Stimulated activated CD8-positive, alpha-beta memory T cell treated with anti-CD3 and anti-CD28 coated beads, Interleukin-15, amount 100 ng/mL, for 24 hours (primary cell): ENCODE measurements at regions not wholly inside any gene's neighbourhood (a gene's known extent, or its start where the extent isn't known, plus 50 kb on each side); places are given as distances from the start of the nearest gene placed in this dataset.

Experiments
- DNase-seq: peaks from one replicate; pipeline ENCODE4 v3.0.0-alpha.2; 2020; ENCODE audit warnings: low read depth

DNA sequence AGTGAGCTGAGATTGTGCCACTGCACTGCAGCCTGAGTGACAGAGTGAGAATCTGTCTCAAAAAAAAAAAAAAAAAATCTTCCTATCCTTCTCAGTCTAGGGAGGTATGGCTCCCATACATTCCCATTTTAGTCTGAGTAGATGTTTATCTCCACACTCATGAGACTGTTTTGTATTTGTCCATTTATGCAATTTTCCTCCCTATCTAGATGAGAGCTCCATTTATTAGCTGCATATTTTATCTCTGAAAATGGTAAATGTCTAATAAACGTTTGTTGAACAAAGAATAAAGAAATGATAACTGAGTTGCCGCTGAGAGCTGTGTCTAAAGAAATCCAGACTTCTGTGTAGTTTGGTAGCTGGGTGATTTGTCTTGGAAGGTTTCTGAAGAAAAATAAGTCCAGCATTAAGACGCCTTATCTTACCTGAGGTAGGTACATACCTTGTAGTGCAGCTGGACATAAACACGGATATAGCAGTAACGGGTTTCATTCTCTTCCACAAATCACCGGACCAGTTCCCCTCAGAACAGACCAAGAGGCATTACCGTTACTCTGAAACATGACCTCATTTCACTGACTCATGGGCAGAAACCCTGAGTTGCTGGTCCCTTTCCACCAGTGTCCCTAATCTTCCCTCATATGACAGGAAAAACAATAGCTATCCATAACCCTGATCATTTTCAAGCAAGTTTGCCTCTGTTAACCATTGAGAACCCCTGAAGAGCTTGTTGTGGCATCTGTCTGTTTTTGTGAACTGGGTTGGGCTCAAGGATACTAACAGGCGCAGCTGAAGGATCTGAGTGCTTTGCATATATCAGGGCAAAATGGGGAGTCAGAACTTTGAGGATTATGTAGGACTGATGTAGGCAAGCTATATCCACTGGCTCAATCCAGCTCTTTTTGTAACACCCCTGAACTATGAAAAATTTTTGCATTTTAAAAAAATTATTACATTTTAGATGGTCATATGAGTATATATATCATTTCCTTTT is 177.4 kb upstream of the XYLT1 start:
- no peak for DNase-seq

DNA sequence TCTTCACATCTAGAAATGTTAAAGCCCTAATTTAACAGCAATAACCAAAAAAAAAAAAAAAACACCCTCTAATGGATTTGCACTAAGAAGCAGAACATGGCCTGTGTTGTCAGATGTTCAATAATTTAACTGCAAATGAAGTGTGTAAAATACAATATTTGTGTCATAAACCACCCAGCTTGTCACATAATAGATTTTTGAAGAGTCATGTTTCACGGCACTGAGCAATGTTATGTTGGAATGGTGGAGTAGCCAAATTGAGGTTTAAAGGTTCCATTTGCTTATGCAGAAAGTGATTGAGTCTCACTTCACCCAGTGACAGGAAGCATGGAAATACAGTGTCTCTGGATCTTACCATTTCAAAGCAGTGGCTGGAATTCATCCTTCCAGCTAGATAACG is 173.2 kb upstream of the XYLT1 start:
- no peak for DNase-seq

DNA sequence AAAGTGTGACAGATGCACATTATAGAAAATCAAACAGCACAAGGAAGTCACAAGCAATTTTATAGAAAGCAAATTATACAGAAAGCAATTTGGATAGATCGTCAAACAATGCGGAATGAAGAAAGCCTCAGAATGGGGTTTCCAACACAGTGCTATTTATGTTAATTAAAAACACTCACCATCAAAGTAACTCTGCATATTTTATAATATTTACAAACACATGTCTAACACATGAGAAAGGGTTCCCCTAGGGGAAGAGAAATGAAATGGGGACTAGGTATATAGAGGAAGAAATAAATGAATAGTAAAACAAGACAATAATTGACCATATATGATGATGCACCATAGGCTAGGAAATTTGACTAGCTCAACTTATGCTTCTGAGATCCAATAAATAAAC is 171.2 kb upstream of the XYLT1 start:
- DNase-seq: no peak

DNA sequence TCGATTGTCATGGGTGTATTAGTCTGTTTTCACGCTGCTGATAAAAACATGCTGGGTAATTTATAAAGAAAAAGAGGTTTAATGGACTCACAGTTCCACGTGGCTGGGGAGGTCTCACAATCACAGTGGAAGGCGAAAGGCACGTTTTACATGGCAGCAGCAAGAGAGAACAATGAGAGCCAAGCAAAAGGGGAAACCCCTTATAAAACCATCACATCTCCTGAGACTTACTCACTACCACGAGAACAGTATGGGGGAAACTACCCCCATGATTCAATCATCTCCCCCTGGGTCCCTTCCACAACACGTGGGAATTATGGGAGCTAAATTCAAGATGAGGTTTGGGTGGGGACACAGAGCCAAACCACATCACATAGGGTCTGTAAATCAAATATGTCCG is 167.4 kb upstream of the XYLT1 start:
- no peak for DNase-seq

DNA sequence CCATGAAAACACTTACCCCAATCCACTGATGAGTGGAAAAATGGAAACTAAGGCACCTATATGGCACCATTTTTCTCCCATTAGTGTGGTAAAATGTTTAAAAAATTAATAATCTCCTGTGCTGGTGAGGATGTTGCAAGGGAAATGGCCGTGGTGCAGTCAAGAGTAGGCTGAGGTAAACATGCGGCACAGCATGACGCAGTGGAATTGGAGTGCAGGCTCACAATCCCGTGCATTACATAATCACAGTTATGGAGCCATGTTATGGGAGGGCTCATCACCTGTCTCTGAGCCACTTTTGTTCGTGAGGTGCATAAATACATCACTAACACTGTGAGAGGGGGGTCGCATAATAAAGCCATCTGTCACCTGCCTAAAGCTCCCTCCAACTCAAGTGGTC is 164.4 kb upstream of the XYLT1 start:
- no peak for DNase-seq

DNA sequence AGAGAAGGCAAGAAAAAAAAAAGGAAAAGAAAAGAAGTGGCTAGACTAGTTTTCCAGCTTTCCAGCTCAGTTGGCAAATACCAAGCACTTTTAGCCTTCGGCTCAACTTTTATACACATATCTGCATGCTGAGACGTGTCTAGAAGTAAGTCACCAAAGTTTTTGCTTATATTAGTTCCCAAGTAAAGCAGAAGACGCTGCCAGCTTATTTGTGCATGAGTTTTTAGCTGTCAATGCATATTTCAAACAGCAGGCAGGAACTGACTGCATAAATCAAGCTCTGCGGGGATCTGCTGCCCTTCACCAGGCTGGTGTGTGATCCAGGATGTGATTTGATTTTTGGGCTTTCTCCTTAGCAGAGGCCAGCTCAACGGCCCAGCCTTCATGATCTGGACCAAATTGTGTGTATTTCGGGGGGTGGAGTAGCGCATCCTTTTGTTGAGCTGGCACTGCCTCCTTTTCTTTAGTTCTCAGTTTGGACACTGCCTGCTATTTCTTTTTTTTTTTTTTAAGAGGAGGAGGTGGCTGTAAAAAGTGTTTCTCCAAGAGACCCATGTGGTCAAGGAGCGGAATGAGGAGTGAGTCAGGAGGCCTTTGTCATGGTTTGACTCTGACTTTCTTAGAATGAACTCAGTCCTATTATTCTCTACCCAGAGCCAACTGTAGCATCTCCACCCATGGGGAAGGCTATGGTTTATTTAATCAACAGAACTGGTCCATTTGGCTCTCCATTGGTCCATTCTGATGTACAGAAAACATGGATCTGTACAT is 162.6 kb upstream of the XYLT1 start:
- no peak for DNase-seq

DNA sequence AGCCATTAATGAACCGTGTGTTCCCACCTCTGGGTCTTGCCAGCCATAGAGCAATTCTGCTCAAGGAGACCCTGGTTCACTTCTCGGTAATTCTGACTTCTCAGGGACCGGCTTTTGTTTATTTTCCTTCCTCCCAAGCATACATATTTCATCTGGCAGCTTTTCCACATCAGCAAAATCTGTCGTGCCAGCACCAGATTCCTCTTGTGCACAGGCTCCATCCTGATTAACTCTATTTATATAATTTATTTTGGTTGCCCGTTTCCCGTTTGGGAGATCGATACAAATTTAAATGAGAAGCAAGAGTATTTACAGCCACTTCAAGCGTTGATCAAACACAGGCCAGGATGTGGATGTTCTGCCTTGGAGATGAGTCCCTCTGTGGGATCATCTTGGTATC is 161.9 kb upstream of the XYLT1 start:
- DNase-seq: no peak

DNA sequence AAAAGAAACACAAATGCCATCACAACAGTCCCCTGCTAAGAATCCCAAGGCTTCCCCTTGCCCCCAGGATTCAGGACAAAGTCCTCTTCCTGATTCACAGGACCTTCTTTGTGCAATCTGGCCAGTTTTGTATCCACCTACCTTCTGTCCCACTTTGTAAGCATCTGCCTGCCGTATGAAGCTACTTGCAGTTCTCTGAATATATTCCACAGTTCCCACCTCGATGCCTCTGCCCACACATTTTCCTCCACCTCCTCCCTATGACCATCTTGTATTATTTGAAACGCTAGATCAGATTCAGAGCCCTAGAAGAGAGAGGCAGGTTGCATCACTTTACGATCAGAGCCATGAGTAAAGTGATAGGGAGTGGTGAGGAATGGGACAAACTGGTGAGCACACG is 159.2 kb upstream of the XYLT1 start:
- no peak for DNase-seq

DNA sequence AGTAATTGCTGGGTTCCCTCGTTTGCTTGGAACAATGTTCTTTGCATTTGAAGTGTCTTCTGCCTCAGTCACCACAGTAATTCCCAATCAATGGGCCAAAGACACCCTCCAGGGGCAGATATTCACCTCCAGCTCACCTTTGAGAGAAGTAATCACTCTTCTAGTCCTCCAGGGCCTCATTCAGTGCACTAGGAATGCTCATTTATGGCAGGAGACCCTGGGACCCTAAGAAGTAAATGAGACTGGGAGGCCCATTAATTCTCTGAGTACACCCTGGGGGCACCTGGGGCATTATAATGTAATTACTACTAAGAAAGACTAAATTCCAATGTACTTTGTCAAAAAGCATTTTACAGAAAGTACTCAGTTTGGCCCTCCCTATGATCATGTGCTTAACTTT is 158.2 kb upstream of the XYLT1 start:
- no peak for DNase-seq

DNA sequence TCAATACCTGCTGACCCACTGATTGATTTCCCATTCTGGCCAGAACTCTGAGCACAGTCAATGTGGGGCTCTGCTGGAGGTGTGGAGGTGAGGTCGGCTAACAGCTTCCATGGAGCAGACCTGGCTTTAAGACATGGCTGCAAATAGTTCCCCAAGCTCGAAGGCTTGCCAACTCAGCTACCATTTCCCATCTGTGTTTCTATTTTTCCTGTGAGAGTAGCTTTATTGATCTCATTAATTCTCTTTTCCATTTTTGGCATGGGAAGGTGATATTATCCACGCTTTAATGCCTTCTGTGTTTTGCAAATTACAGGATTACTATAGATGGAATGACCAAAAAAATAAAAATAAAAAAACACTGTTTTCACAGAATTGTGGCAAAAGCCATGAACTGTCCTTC is 151.6 kb upstream of the XYLT1 start:
- no peak for DNase-seq

DNA sequence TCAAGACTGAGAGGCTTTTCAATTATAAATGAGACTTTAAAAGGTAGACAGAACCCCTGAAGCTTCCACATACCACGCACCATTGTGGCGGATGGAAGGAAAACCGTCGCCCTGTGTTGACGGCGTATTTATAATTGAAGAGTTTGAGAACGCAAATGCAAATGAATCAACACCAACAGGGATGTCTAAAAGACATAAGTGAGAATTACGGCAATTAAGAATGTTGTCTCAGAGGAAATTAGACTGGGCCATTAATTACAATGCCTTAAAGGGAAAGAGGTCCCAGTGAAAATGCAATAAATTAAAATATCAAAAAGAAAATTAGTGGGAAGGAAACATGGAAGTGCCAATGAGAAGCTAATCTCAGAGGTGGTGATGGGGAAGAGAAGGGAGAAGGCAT is 148.5 kb upstream of the XYLT1 start:
- no peak for DNase-seq

DNA sequence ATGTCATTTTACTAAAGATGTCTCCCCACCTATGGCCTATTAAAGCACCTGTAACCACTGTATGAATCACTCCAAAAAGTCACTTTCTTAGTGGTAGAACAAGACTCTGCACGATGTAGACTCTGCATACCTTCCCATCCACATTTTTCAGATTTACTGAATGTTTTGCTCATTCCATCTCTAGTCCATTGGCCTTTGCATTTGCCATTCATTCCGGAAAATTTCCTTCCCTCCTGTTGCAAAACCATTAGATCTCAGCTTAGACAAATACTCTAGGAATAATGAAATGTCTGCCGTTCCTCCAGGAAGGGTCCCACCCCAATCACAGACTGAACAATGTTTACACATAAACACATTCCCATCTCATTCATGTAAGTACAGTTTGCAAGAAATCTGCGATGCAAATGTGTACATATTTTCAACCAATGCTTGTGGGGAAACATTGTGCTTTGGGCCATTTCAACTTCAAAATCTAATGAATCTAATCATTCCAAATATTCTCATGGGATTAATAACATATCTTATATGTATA is 146.3 kb upstream of the XYLT1 start:
- DNase-seq: no peak

DNA sequence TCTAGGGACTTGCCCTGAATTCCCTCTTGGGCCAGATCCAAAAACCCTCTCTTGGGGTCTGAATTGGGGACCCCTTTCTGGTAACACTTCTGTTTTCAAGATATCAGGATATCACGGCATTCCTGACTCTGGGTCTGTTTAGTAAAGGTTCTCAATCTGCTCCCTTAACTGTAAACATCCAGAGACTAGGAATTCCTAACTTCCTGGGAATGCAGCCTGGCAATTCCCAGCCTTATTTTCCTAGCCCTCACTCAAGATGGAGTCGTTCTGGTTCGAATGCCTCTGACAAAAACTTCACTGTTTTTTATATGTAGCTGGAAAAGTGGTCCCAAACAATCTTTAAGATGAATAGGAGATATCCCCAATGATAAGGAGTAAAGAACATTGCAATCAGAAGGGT is 141.6 kb upstream of the XYLT1 start:
- DNase-seq: no peak

DNA sequence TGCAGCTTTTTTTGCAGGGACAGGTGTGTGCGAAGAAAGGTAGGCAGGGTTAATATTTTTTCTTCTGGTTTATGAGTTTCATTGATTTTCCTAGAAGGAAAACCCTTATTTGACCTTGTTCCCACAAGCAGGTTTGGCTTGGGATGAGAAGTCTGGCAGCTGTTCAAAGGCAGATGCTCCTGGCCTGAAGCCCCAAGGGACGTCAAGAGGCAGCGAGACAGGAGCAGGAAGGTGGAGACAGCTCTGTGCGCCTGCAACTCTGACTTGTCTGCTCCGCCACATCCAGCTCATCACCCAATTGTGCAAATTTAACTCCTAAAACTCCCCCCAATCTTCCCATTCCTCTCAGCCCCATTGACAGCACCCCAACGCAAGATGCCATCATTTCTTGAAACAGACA is 136.8 kb upstream of the XYLT1 start:
- no peak for DNase-seq

DNA sequence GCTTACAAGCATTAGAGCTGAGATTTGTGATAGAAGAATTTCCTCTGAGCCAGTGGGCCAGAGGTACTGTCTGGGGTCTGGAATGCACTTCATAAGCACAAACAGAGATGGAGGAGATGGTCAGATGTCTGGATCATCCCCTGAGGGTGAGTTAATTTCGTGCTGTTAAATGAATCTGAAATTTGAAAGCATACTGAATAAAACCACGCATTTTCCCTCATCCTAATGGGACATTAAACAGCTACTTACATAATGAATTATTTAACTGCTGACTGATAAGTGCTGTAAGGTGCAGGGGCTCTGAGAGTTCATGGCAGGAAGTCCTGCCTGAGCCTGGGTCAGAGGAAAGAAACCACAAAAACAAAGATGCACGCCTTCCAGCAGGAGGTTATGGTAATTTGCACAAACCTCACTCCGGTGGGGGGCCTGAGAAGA is 136.3 kb upstream of the XYLT1 start:
- no peak for DNase-seq

DNA sequence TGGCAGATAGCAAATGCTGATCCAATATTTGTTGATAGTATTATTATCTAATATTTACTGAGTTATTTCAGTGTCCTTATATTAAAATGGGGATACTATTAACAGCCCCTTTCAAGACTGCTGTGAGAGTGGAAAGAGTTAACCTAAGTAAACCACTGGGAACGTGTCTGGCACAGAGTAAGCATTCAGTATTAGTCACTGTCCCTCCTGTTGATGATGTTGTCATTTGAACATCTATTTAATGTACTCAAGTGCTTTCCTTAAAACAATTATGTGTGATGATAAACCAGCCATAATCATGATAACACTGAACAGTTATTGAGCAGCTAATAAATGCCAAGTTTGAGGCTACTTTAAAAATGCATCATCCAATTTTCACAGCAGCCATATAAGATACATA is 135.7 kb upstream of the XYLT1 start:
- DNase-seq: no peak

DNA sequence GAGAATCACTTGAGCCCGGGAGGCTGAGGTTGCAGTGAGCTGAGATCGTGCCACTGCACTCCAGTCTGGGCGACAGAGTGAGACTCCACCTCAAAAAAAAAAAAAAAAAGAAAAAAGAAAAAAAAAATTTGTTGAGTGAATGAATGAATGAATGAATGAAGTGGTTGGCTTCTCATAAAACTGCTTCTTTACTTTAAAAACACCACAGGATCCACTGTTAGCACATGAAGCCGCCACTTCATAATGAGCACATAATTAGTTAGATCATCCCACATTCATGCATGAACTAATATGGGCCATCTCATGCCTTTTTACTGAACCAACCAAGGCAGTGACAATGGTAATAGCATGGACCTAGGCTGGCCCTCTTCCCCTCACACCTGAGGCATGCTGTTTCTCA is 135.0 kb upstream of the XYLT1 start:
- DNase-seq: no peak

DNA sequence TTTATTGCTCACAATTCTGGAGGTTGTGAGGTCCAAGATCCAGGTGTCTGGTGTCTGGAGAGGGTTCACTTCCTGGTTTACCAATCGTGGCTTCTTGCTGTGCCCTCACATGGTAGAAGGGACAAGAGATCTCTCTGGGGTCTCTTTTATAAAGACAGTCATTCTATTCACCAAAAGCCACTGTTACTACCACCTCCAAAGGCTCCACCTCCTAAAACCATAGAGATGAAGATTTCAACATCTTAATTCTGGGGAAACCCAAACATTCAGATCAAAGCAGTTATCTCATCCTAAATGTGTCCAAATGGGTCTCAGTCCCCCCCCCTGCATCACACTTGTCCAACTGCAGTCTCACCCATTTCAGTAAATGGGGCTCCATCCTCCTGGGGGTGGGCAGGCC is 132.9 kb upstream of the XYLT1 start:
- DNase-seq: no peak

DNA sequence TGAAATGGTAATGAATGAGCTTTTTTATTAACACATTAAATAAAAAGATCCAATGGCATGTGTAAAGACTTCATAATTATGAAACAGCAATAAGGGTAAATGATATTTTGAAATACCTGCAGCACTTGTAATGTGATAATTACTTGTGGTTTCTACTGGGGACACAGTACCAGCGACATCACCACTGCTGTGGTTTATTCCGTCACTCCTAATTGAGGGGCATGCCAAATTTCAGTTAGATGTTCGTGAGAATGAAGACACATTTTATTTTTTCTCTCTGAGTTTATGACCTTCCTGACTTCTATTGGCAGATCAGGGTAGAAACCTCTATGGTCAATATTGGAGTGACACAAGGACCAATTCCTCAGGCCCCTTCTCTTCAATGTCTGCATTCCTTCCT is 131.9 kb upstream of the XYLT1 start:
- no peak for DNase-seq

DNA sequence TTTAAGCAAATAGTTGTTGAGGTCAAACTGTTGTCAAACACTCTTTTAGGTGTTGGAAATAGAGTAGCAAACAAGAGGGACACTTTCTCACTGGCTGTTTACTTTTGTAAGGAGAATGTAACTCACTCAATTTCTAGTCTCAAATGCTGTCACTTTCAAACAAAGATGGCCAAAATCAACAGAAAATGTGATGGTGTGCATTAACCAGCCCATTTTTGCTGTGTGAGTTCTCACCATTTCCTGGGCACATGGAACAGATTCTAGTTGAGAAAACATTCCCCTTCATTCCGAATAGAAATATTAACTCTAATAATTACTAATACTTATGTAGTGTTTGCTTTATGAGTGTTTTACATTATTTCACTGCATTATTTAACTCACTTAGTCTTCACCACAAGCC is 128.2 kb upstream of the XYLT1 start:
- DNase-seq: no peak

DNA sequence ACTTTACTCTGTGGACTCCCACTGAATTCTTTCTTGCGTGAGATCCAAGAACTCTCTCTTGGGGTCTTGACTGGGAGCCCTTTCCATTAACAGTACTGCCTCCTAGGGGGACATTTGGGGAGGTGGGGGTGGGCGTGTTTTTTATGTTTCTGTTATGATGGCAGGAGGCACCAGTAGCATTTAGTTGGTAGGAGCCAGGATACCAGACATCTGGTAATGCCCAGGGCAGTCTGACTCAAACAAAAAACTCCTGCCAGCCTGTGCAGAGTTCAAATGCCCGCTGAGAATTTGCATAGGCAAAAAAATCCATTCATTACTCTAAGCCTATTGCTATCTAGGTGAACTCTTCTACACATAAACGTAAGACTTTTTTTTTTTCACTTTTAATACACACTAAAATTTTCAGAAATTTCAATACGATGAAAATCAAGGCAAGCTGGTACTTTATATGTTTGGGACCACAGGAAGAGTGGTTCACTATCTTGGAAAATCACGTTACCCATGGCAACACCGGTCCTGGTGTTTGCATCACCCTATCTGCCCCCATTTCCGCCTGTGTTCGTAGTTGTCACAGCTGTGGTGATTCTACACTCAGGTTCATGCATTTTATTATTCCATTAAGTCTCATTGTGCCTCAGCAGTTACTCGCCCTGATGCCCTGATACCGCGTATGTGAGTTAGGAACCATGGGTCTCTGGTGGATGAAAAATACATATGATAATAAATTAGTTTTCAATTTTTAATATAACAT is 121.1 kb upstream of the XYLT1 start:
- no peak for DNase-seq
